GM19467 (cell line): ENCODE measurements at regions not wholly inside any gene's neighbourhood (a gene's known extent, or its start where the extent isn't known, plus 50 kb on each side); places are given as distances from the start of the nearest gene placed in this dataset.
A peak's percentile ranks its signal among the peaks of the same experiment; 100 is the strongest.
"Not testable (repeated sequence)": the region's sequence is repeated elsewhere in the genome, so short reads cannot be mapped to it uniquely, and the experiment has no call there.

ENCODE experiments used
- ATAC-seq: cut with Tn5 transposase; IDR thresholded peaks from one replicate; pipeline ENCODE4 v1.9.1; 2021; ENCODE audit warnings: mild to moderate bottlenecking, moderate library complexity; ENCODE audit not compliant: unreplicated experiment

DNA sequence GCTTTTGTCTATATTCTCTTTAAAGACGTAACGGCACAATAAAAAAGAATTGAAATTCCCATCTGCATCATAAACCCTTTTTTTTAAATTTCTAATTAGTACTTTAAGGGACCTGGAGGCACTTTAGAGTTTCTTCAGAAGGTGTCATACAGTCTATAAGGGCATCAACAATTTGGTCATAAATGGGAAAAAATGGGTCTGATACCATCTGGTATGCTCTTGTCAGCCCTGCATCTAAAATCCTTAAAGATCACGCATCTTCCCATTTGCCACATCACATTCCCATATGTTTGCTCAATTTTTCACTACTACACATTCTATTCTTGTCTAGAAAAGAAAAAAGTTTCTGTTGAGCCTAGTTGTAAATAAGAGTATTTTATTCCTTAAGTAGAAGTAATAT is 53.8 kb downstream of the COX7C start:
- no peak for ATAC-seq

DNA sequence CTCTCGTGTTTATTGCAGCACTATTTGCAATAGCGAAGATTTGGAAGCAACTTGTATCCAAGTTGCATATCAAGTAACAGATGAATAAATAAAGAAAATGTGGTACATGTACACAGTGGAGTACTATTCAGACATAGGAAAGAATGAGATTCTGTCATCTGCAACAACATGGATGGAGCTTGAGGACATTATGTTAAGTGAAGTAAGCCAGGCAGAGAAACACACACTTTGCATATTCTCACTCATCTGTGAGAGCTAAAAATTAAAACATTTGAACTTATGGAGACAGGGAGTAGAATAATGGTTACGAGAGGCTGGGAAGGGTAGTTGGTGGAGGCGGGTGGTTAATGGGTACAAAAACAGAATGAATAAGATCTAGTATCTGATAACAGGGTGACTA is 56.3 kb downstream of the COX7C start:
- ATAC-seq: no peak

DNA sequence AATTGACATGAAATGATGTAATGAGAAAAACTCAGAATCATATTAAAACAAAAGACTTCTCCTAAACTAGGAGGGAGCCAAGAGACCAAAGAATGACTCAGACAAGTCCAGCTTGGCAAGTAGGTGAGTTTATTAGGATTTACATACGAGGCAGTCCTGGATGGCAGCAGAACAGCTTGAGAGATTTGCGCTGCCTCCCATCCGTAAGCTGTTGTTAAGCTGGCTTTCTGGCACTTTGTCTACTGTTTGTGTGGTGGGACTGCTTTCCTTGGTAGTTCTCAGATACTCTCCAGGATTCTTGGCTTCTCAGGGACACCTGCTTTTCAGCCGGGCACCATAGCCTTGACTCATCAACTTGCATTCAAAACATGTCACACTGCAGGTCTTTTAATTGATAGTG is 57.6 kb downstream of the COX7C start:
- no peak for ATAC-seq

- peak; percentile 63 for ATAC-seq
These were observed 61.8 kb downstream of the COX7C start for GRCh38 chr5:86679529-86679928.

- ATAC-seq: no peak
These were observed 62.2 kb downstream of the COX7C start for GRCh38 chr5:86679949-86680348.

DNA sequence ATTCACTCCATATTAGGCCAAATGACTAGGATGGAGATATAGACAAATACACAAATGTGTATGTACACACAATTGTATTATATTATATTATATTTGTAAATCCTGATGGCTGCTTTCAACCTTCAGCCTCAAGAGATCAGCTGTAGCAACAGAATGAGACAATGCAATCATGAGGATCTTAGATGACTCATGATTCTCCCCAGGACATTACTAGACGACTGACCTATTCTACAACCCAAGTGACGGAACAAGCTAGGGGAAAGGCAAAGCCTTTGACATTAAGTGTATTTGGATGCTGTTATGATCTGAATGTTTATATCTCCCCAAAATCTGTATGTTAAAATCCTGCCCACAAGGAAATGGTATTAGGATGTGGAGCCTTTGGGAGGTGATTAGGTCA is 66.5 kb downstream of the COX7C start:
- ATAC-seq: no peak

DNA sequence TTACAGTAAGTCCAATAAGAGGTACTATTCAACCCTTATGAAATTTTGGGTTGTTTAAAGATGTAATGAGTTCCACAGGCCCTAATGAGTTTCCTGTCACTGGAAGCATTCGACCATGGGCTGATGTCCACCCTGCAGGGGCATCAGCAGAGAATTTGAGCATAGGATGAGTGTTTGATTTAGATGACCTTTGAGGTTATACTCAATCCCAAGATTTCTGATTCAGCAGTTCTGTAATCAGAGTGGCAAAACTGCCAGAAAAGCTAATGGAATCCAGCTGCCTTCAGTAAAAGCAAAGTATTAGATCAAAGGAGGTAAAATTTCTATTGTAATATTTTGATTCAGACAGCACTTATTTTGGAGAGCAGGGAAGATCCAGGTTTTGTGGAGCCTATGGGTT is 68.3 kb downstream of the COX7C start:
- no peak for ATAC-seq

- no peak for ATAC-seq
These were observed 70.7 kb downstream of the COX7C start for GRCh38 chr5:86688406-86688805.

DNA sequence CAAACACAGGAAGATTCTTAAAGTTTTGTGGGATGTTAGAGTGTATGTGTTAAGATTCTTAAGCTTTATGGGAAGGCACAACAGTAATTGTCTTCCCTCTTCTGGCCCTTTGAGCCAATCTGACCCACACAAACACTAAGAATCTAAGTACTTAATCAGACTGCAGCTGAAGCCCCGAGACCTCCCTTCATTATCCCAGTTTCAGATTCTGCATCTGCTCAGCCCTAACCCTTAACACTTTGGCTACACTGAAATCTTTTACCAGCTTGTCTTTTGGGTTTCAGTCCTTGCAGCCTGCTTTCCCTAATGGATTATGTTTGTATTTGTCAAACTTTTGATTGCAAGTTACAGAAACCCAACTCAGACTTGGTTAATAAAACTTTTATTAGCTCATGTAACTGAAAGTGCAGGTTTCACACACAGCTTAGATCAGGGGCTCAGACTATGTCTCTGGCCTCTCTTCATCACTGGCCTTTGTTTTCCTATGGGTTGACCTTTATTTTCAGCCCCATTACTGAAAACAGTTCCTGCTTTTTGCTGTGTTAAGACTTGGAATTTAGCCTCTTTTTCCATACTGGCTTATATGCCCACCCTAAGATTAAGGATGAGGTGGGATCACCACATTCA is 71.5 kb downstream of the COX7C start:
- peak; percentile 51 for ATAC-seq

- no peak for ATAC-seq
These were observed 91.6 kb downstream of the COX7C start for GRCh38 chr5:86709157-86709881.

DNA sequence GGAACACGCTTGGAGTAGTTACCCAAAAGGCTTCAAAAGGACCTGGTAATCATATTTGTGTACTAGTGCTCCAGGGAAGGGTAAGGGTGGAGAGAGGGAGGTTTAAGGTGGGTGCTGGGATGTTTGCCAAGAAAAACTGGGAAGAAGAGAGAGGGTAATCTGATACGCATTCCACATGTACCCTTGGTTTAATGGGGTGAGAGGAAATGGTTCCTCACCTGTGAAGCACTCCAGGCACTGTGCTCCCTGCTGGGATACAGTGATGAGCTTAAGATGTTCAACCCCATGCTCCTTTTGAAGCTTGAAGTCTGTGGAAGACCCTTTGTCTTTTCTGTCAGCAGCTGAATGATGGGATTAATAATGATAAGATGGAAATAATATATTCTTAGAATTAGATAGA is 98.4 kb downstream of the COX7C start:
- no peak for ATAC-seq

DNA sequence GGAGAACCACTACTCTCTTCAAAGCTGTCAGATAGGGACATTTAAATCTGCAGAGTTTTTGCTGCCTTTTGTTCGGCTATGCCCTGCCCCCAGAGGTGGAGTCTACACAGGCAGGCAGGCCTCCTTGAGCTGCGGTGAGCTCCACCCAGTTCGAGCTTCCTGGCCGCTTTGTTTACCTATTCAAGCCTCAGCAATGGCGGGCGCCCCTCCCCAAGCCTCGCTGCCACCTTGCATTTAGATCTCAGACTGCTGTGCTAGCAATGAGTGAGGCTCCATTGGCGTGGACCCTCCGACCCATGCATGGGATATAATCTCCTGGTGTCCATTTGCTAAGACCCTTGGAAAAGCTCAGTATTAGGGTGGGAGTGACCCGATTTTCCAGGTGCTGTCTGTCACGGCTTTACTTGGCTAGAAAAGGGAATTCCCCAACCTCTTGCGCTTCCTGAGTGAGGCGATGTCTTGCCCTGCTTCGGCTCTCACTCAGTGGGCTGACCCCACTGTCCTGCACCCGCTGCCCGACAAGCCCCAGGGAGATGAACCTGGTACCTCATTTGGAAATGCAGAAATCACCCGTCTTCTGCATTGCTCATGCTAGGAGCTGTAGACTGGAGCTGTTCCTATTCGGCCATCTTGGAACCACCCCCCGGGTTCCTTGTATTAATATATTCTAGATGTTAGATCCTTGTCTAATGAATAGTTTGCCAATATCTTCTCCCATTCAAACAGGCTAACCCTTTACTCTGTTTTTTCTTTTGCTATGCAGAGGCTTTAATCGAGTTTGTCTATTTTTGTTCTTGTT is 113.8 kb downstream of the COX7C start:
- not testable (repeated sequence) for ATAC-seq

GRCh38 chr5:86735370-86735769 is 117.6 kb downstream of the COX7C start:
- ATAC-seq: no peak

GRCh38 chr5:86737579-86737978 is 119.8 kb downstream of the COX7C start:
- no peak for ATAC-seq

DNA sequence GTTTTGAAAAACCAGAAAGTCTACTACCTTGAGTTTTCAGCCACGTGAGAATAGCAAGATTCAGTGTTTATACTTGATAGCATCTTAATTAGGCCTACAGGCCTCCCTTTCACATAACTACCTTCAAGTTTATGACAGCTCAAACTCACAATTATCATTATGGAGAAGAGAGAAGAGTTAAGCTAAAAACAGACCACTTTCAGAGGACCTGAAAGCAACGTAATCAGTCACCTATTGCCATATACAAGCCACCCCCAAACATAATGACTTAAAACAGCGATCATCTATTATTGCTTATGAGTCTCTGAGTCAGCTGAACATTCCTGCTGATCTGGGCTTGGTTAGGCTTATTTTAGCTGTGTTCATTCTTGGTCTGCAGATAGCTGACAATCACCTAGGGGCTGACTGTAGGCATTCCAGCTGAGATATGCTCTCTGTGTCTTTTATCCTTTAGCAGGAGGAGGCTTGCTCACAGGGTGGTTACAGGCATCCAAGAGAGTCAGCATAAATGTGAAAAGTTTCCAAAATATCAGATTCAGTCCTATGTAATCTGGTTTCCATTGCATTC is 130.9 kb downstream of the COX7C start:
- no peak for ATAC-seq

GRCh38 chr5:86749841-86750240 is 132.1 kb downstream of the COX7C start:
- ATAC-seq: no peak

DNA sequence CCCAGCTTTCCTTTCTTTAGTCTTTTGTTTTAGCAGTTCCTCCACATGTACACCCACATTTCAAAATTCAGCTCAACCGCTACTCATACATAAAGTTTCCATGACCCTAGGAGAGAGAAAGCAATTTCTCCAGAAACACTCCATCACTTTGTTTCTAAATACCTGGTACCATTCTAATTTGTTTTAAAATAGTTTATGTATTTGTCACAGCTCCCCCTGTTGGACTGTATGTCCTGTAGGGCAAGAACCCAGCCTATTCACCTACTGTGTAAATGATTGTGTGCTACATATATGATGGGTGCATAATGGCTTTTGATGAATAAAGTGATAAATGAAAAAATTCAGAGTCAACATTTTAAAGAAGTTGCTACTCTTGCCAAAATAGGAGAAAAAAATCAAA is 139.1 kb downstream of the COX7C start:
- ATAC-seq: no peak

GRCh38 chr5:86757824-86758223 is 140.1 kb downstream of the COX7C start:
- no peak for ATAC-seq

GRCh38 chr5:86760661-86761060 is 142.9 kb downstream of the COX7C start:
- ATAC-seq: no peak

- no peak for ATAC-seq
These were observed 146.2 kb downstream of the COX7C start for GRCh38 chr5:86763929-86764328.

GRCh38 chr5:86765778-86766502 is 148.2 kb downstream of the COX7C start:
- no peak for ATAC-seq
